Left ventricle myocardium inferior (tissue), 1 donor: ENCODE measurements at regions not wholly inside any gene's neighbourhood (a gene's known extent, or its start where the extent isn't known, plus 50 kb on each side); places are given as distances from the start of the nearest gene placed in this dataset.

Experiments used
- DNase-seq: peaks from one replicate; pipeline ENCODE4 v3.0.0-alpha.2; 2020
- H3K27ac ChIP-seq: fragments of 200-600 bp; replicated peaks from 2 replicates; pipeline ENCODE4 v1.8.0; 2021
- H3K27me3 ChIP-seq: fragments of 200-600 bp; 2 replicates; pipeline ENCODE4 v1.8.0; 2021; ENCODE audit warnings: low read depth
- H3K36me3 ChIP-seq: fragments of 200-600 bp; 2 replicates; pipeline ENCODE4 v1.8.0; 2021
- H3K4me1 ChIP-seq: fragments of 200-600 bp; 2 replicates; pipeline ENCODE4 v1.8.0; 2021
- H3K4me3 ChIP-seq: fragments of 200-600 bp; 2 replicates; pipeline ENCODE4 v1.8.0; 2021; ENCODE audit warnings: mild to moderate bottlenecking, moderate library complexity
- H3K9me3 ChIP-seq: fragments of 200-600 bp; replicated peaks from 2 replicates; pipeline ENCODE4 v1.8.0; 2021
- CTCF ChIP-seq: fragments of 200-600 bp; IDR thresholded peaks from 2 replicates; pipeline ENCODE4 v1.8.0; 2021; ENCODE audit warnings: antibody characterized with exemption, mild to moderate bottlenecking, borderline replicate concordance
- intact Hi-C: fragments of 100-400 bp; cut with micrococcal nuclease; formaldehyde crosslinking; loops from one replicate; pipeline ENCODE4 v1.11.0; 2022
- donor health status: DM: no; HTN: yes; CAD: no; lungs with severe emphysema.

GRCh38 chr18:67432806-67433205 is 83.7 kb downstream of the DSEL start:
- intact Hi-C loops, result no loop called here
- TF ChIP-seq CTCF, result no peak
- no peak overlapping the region for H3K27ac ChIP-seq
- peaks cover 10% of the 10 kb centered on the region for H3K9me3 ChIP-seq
- H3K4me1 ChIP-seq, result no peaks in the 10 kb centered on the region
- H3K36me3 ChIP-seq, result no peaks in the 10 kb centered on the region
- H3K27me3 ChIP-seq, result no peaks in the 10 kb centered on the region
- no peak overlapping the region for H3K4me3 ChIP-seq
- no peak for DNase-seq

GRCh38 chr18:67428805-67429204 is 87.7 kb downstream of the DSEL start:
- TF ChIP-seq CTCF, result no peak
- H3K4me3 ChIP-seq, result no peak overlapping the region
- H3K27ac ChIP-seq, result no peak overlapping the region
- no peaks in the 10 kb centered on the region for H3K27me3 ChIP-seq
- peaks cover 6% of the 10 kb centered on the region for H3K9me3 ChIP-seq
- no peak for DNase-seq
- intact Hi-C loops, result no loop called here
- no peaks in the 10 kb centered on the region for H3K36me3 ChIP-seq
- no peaks in the 10 kb centered on the region for H3K4me1 ChIP-seq

DNA sequence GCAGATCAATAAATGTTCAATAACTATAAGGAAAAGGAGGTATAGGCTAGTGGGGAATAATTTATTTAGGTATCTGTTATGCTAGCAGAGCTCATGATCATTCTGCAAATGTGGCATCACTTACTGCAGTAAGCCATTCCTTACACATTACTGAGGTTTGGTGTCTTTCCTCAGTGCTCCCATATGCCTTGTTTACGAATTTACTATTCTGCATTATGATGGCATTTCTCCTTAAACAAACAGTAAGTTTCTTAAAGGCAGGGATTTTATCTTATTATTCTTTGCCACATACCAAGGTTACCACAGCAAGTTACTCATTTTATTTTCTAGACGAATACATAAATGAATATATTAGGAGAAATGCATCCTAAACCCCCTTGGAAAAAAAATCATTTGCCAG is 88.4 kb downstream of the DSEL start:
- H3K36me3 ChIP-seq, result no peaks in the 10 kb centered on the region
- no peaks in the 10 kb centered on the region for H3K4me1 ChIP-seq
- H3K9me3 ChIP-seq, result peaks cover 6% of the 10 kb centered on the region
- intact Hi-C loops, result no loop called here
- no peak for TF ChIP-seq CTCF
- DNase-seq, result no peak
- H3K4me3 ChIP-seq, result no peak overlapping the region
- no peak overlapping the region for H3K27ac ChIP-seq
- no peaks in the 10 kb centered on the region for H3K27me3 ChIP-seq

GRCh38 chr18:67426486-67426885 is 90.0 kb downstream of the DSEL start:
- no peak for TF ChIP-seq CTCF
- Histone ChIP-seq H3K4me1 (no peaks in the 10 kb centered on the region), H3K4me3 (no peak overlapping the region), H3K36me3 (no peaks in the 10 kb centered on the region), H3K27ac (no peak overlapping the region), H3K9me3 (peaks cover 6% of the 10 kb centered on the region), H3K27me3 (no peaks in the 10 kb centered on the region)
- DNase-seq, result no peak
- intact Hi-C loops, result no loop called here

DNA sequence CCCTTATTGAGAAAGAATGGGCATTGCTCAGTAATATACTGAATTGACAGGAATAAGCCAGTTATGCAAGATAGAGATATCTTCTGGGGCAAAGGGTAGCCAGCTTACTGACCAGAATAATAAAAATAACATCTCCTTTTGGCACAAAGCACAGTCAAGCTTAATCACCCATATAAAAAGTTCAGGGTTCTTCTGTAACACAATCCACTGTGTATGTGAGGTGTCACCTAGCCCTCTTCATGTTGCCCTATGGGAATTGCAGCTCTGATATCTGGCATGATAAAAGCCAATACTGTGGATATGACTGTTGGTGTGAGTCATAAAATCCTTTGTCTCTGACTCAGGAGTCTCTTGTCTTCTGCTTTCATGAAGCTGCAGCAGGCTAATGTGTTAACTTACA is 90.8 kb downstream of the DSEL start:
- Histone ChIP-seq H3K9me3 (peaks cover 6% of the 10 kb centered on the region), H3K4me3 (no peak overlapping the region), H3K27ac (no peak overlapping the region), H3K4me1 (no peaks in the 10 kb centered on the region), H3K27me3 (no peaks in the 10 kb centered on the region), H3K36me3 (no peaks in the 10 kb centered on the region)
- no peak for DNase-seq
- intact Hi-C loops, result no loop called here
- no peak for TF ChIP-seq CTCF

- TF ChIP-seq CTCF, result no peak
- peaks cover 6% of the 10 kb centered on the region for H3K9me3 ChIP-seq
- no peak overlapping the region for H3K27ac ChIP-seq
- no peak overlapping the region for H3K4me3 ChIP-seq
- H3K4me1 ChIP-seq, result no peaks in the 10 kb centered on the region
- intact Hi-C loops, result no loop called here
- no peaks in the 10 kb centered on the region for H3K27me3 ChIP-seq
- H3K36me3 ChIP-seq, result no peaks in the 10 kb centered on the region
- DNase-seq, result no peak
Measured at GRCh38 chr18:67421651-67422050, 94.9 kb downstream of the DSEL start.
